ENCODE measurements at regions not wholly inside any gene's neighbourhood (a gene's known extent, or its start where the extent isn't known, plus 50 kb on each side); places are given as distances from the start of the nearest gene placed in this dataset.

GRCh38 chr14:61875483-61875882 is 113.3 kb downstream of the SNAPC1 start:
- TF ChIP-seq CTCF (conservative IDR thresholded peaks at IDR 0.05; ENCODE audit: low read depth, low read length) (no peak), MXI1 (IDR thresholded peaks at IDR 0.05; ENCODE audit: borderline replicate concordance, low read depth, low read length) (no peak)

All from IMR-90 (cell line).